Neural crest cell (in vitro differentiated cells): ENCODE measurements at regions not wholly inside any gene's neighbourhood (a gene's known extent, or its start where the extent isn't known, plus 50 kb on each side); places are given as distances from the start of the nearest gene placed in this dataset.

Experiments
- DNase-seq: peaks from one replicate; pipeline ENCODE4 v3.0.0; 2021; ENCODE audit warnings: low read depth, mixed read lengths, low spot score
- H3K27ac Mint-ChIP-seq: one replicate; pipeline ENCODE4 v1.8.0; 2021; ENCODE audit warnings: mild to moderate bottlenecking, mixed read lengths; ENCODE audit not compliant: unreplicated experiment
- H3K27me3 Mint-ChIP-seq: 2 replicates; pipeline ENCODE4 v1.8.0; 2021; ENCODE audit warnings: low read depth, mild to moderate bottlenecking, mixed read lengths
- H3K36me3 Mint-ChIP-seq: 2 replicates; pipeline ENCODE4 v1.8.0; 2021; ENCODE audit warnings: low read depth, mild to moderate bottlenecking, mixed read lengths
- H3K4me1 Mint-ChIP-seq: 2 replicates; pipeline ENCODE4 v1.8.0; 2021; ENCODE audit warnings: mixed read lengths
- H3K4me3 Mint-ChIP-seq: one replicate; pipeline ENCODE4 v1.8.0; 2021; ENCODE audit warnings: mild to moderate bottlenecking, mixed read lengths
- H3K9me3 Mint-ChIP-seq: 2 replicates; pipeline ENCODE4 v1.8.0; 2021; ENCODE audit warnings: mixed read lengths
- TF ChIP-seq, protein P1 (sequence below): fragments of 200-600 bp; sonication (generic); conservative IDR thresholded peaks from 2 replicates; pipeline ENCODE4 v1.5.0; 2021; ENCODE audit warnings: antibody characterized with exemption, mild to moderate bottlenecking

GRCh38 chr12:53845932-53846331, 92.7 kb upstream of the HOXC13 start:
- Mint-ChIP-seq H3K9me3 (no peaks in the 10 kb centered on the region), H3K27ac (no peak overlapping the region), H3K36me3 (no peaks in the 10 kb centered on the region), H3K4me3 (no peak overlapping the region), H3K4me1 (no peaks in the 10 kb centered on the region), H3K27me3 (peaks cover 96% of the 10 kb centered on the region)
- TF ChIP-seq, protein P1, sequence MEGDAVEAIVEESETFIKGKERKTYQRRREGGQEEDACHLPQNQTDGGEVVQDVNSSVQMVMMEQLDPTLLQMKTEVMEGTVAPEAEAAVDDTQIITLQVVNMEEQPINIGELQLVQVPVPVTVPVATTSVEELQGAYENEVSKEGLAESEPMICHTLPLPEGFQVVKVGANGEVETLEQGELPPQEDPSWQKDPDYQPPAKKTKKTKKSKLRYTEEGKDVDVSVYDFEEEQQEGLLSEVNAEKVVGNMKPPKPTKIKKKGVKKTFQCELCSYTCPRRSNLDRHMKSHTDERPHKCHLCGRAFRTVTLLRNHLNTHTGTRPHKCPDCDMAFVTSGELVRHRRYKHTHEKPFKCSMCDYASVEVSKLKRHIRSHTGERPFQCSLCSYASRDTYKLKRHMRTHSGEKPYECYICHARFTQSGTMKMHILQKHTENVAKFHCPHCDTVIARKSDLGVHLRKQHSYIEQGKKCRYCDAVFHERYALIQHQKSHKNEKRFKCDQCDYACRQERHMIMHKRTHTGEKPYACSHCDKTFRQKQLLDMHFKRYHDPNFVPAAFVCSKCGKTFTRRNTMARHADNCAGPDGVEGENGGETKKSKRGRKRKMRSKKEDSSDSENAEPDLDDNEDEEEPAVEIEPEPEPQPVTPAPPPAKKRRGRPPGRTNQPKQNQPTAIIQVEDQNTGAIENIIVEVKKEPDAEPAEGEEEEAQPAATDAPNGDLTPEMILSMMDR: no peak
- no peak for DNase-seq

GRCh38 chr12:53849113-53849512, 89.5 kb upstream of the HOXC13 start:
- DNase-seq: no peak
- no peaks in the 10 kb centered on the region for H3K9me3 Mint-ChIP-seq
- no peak overlapping the region for H3K27ac Mint-ChIP-seq
- H3K27me3 Mint-ChIP-seq: peaks cover 89% of the 10 kb centered on the region
- TF ChIP-seq, protein P1: no peak
- H3K4me3 Mint-ChIP-seq: no peak overlapping the region
- H3K36me3 Mint-ChIP-seq: no peaks in the 10 kb centered on the region
- H3K4me1 Mint-ChIP-seq: no peaks in the 10 kb centered on the region

- no peak overlapping the region for H3K27ac Mint-ChIP-seq
- H3K4me3 Mint-ChIP-seq: no peak overlapping the region
- H3K27me3 Mint-ChIP-seq: peaks cover 89% of the 10 kb centered on the region
- no peaks in the 10 kb centered on the region for H3K36me3 Mint-ChIP-seq
- TF ChIP-seq, protein P1: no peak
- H3K4me1 Mint-ChIP-seq: no peaks in the 10 kb centered on the region
- DNase-seq: no peak
- no peaks in the 10 kb centered on the region for H3K9me3 Mint-ChIP-seq
These were observed 89.0 kb upstream of the HOXC13 start for GRCh38 chr12:53849656-53850055.

- no peak overlapping the region for H3K27ac Mint-ChIP-seq
These were observed 86.6 kb upstream of the HOXC13 start for GRCh38 chr12:53852061-53852460.

GRCh38 chr12:53852992-53853391, 85.6 kb upstream of the HOXC13 start:
- H3K4me3 Mint-ChIP-seq: no peak overlapping the region
- H3K36me3 Mint-ChIP-seq: no peaks in the 10 kb centered on the region
- TF ChIP-seq, protein P1: no peak
- DNase-seq: no peak
- H3K27me3 Mint-ChIP-seq: peaks cover 84% of the 10 kb centered on the region
- no peaks in the 10 kb centered on the region for H3K4me1 Mint-ChIP-seq
- H3K9me3 Mint-ChIP-seq: no peaks in the 10 kb centered on the region
- no peak overlapping the region for H3K27ac Mint-ChIP-seq

More at GRCh38 chr12:53852061-53852460, 86.6 kb upstream of the HOXC13 start:
- TF ChIP-seq, protein P1: no peak
- H3K27me3 Mint-ChIP-seq: peaks cover 86% of the 10 kb centered on the region
- H3K4me1 Mint-ChIP-seq: no peaks in the 10 kb centered on the region
- no peaks in the 10 kb centered on the region for H3K36me3 Mint-ChIP-seq
- no peak overlapping the region for H3K4me3 Mint-ChIP-seq
- H3K9me3 Mint-ChIP-seq: no peaks in the 10 kb centered on the region
- DNase-seq: no peak
